22Rv1 (cell line): ENCODE measurements at regions not wholly inside any gene's neighbourhood (a gene's known extent, or its start where the extent isn't known, plus 50 kb on each side); places are given as distances from the start of the nearest gene placed in this dataset.

Experiments
- ZFX ChIP-seq: fragments of 450-650 bp; IDR thresholded peaks from 2 replicates; pipeline ENCODE4 v1.6.1; 2017; ENCODE audit warnings: antibody characterized with exemption, borderline replicate concordance
- TF ChIP-seq, protein P1 (sequence below): fragments of 450-650 bp; IDR thresholded peaks from 2 replicates; pipeline ENCODE4 v1.5.1; 2017; ENCODE audit warnings: mild to moderate bottlenecking

- TF ChIP-seq ZFX: no peak
- TF ChIP-seq, protein P1, sequence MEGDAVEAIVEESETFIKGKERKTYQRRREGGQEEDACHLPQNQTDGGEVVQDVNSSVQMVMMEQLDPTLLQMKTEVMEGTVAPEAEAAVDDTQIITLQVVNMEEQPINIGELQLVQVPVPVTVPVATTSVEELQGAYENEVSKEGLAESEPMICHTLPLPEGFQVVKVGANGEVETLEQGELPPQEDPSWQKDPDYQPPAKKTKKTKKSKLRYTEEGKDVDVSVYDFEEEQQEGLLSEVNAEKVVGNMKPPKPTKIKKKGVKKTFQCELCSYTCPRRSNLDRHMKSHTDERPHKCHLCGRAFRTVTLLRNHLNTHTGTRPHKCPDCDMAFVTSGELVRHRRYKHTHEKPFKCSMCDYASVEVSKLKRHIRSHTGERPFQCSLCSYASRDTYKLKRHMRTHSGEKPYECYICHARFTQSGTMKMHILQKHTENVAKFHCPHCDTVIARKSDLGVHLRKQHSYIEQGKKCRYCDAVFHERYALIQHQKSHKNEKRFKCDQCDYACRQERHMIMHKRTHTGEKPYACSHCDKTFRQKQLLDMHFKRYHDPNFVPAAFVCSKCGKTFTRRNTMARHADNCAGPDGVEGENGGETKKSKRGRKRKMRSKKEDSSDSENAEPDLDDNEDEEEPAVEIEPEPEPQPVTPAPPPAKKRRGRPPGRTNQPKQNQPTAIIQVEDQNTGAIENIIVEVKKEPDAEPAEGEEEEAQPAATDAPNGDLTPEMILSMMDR: no peak
These were observed 49.9 kb upstream of the ZC3H12A start for GRCh38 chr1:37424523-37424922.
